ENCODE measurements at regions not wholly inside any gene's neighbourhood (a gene's known extent, or its start where the extent isn't known, plus 50 kb on each side); places are given as distances from the start of the nearest gene placed in this dataset.

- Histone ChIP-seq H3K4me1 (ENCODE audit: insufficient read depth) (no peaks in the 10 kb centered on the region), H3K4me3 (ENCODE audit: low read depth, low read length) (no peak overlapping the region), H3K27ac (ENCODE audit: low read depth) (no peak overlapping the region), H3K36me3 (ENCODE audit: insufficient read depth) (no peaks in the 10 kb centered on the region)
- WGBS, result 80% methylated on average over 3 of the region's 3 CpGs
- no peak for DNase-seq (ENCODE audit: extremely low spot score)
Measured at GRCh38 chr5:112634796-112635195, 102.9 kb upstream of the APC start.

- no peak for DNase-seq (ENCODE audit: extremely low spot score)
- Histone ChIP-seq H3K4me1 (ENCODE audit: insufficient read depth) (no peaks in the 10 kb centered on the region), H3K4me3 (ENCODE audit: low read depth, low read length) (no peak overlapping the region), H3K27ac (ENCODE audit: low read depth) (no peak overlapping the region), H3K36me3 (ENCODE audit: insufficient read depth) (no peaks in the 10 kb centered on the region)
- WGBS, result 89% methylated on average over 3 of the region's 3 CpGs
Measured at GRCh38 chr5:112635276-112635675, 102.4 kb upstream of the APC start.

- no peak overlapping the region for H3K4me3 ChIP-seq (ENCODE audit: low read depth, low read length)
- H3K27ac ChIP-seq (ENCODE audit: low read depth), result no peak overlapping the region
- no peaks in the 10 kb centered on the region for H3K4me1 ChIP-seq (ENCODE audit: insufficient read depth)
- 90% methylated on average over 1 of the region's 1 CpG for WGBS
- DNase-seq (ENCODE audit: extremely low spot score), result no peak
- H3K36me3 ChIP-seq (ENCODE audit: insufficient read depth), result no peaks in the 10 kb centered on the region
Measured at GRCh38 chr5:112635771-112636731, 101.6 kb upstream of the APC start.

- no peak overlapping the region for H3K27ac ChIP-seq (ENCODE audit: low read depth)
- WGBS, result 76% methylated on average over 2 of the region's 2 CpGs
- H3K4me3 ChIP-seq (ENCODE audit: low read depth, low read length), result no peak overlapping the region
- H3K4me1 ChIP-seq (ENCODE audit: insufficient read depth), result no peaks in the 10 kb centered on the region
- no peaks in the 10 kb centered on the region for H3K36me3 ChIP-seq (ENCODE audit: insufficient read depth)
- no peak for DNase-seq (ENCODE audit: extremely low spot score)
Measured at GRCh38 chr5:112636751-112637150, 100.9 kb upstream of the APC start.

GRCh38 chr5:112637343-112637742 lies 100.3 kb upstream of the APC start:
- H3K4me1 ChIP-seq (ENCODE audit: insufficient read depth), result no peaks in the 10 kb centered on the region
- no peak overlapping the region for H3K4me3 ChIP-seq (ENCODE audit: low read depth, low read length)

GRCh38 chr5:112640546-112640945 lies 97.1 kb upstream of the APC start:
- DNase-seq (ENCODE audit: extremely low spot score), result no peak
- Histone ChIP-seq H3K4me3 (ENCODE audit: low read depth, low read length) (no peak overlapping the region), H3K27ac (ENCODE audit: low read depth) (no peak overlapping the region), H3K36me3 (ENCODE audit: insufficient read depth) (no peaks in the 10 kb centered on the region), H3K4me1 (ENCODE audit: insufficient read depth) (no peaks in the 10 kb centered on the region)
- WGBS, result 81% methylated on average over 1 of the region's 1 CpG

More at GRCh38 chr5:112637343-112637742, 100.3 kb upstream of the APC start:
- no peak for DNase-seq (ENCODE audit: extremely low spot score)
- Histone ChIP-seq H3K36me3 (ENCODE audit: insufficient read depth) (no peaks in the 10 kb centered on the region), H3K27ac (ENCODE audit: low read depth) (no peak overlapping the region)

- H3K36me3 ChIP-seq (ENCODE audit: insufficient read depth), result no peaks in the 10 kb centered on the region
- no peak for DNase-seq (ENCODE audit: extremely low spot score)
- 82% methylated on average over 4 of the region's 4 CpGs for WGBS
- no peaks in the 10 kb centered on the region for H3K4me1 ChIP-seq (ENCODE audit: insufficient read depth)
- H3K27ac ChIP-seq (ENCODE audit: low read depth), result no peak overlapping the region
- no peak overlapping the region for H3K4me3 ChIP-seq (ENCODE audit: low read depth, low read length)
Measured at GRCh38 chr5:112641515-112642110, 96.1 kb upstream of the APC start.

- H3K4me1 ChIP-seq (ENCODE audit: insufficient read depth), result no peaks in the 10 kb centered on the region
- DNase-seq (ENCODE audit: extremely low spot score), result no peak
- H3K36me3 ChIP-seq (ENCODE audit: insufficient read depth), result no peaks in the 10 kb centered on the region
- no peak overlapping the region for H3K27ac ChIP-seq (ENCODE audit: low read depth)
- no peak overlapping the region for H3K4me3 ChIP-seq (ENCODE audit: low read depth, low read length)
Measured at GRCh38 chr5:112642885-112643284, 94.8 kb upstream of the APC start.

GRCh38 chr5:112643339-112643971 lies 94.2 kb upstream of the APC start:
- no peak for DNase-seq (ENCODE audit: extremely low spot score)
- Histone ChIP-seq H3K4me3 (ENCODE audit: low read depth, low read length) (no peak overlapping the region), H3K27ac (ENCODE audit: low read depth) (no peak overlapping the region), H3K36me3 (ENCODE audit: insufficient read depth) (no peaks in the 10 kb centered on the region), H3K4me1 (ENCODE audit: insufficient read depth) (no peaks in the 10 kb centered on the region)
- 36% methylated on average over 4 of the region's 4 CpGs for WGBS

- Histone ChIP-seq H3K36me3 (ENCODE audit: insufficient read depth) (no peaks in the 10 kb centered on the region), H3K4me3 (ENCODE audit: low read depth, low read length) (no peak overlapping the region), H3K4me1 (ENCODE audit: insufficient read depth) (no peaks in the 10 kb centered on the region), H3K27ac (ENCODE audit: low read depth) (no peak overlapping the region)
- 71% methylated on average over 4 of the region's 4 CpGs for WGBS
- no peak for DNase-seq (ENCODE audit: extremely low spot score)
Measured at GRCh38 chr5:112646139-112646936, 91.3 kb upstream of the APC start.

- WGBS, result 57% methylated on average over 1 of the region's 1 CpG
- no peak overlapping the region for H3K27ac ChIP-seq (ENCODE audit: low read depth)
Measured at GRCh38 chr5:112647428-112647827, 90.3 kb upstream of the APC start.

GRCh38 chr5:112648264-112648663 lies 89.4 kb upstream of the APC start:
- H3K27ac ChIP-seq (ENCODE audit: low read depth), result no peak overlapping the region
- 94% methylated on average over 1 of the region's 1 CpG for WGBS
- H3K4me3 ChIP-seq (ENCODE audit: low read depth, low read length), result no peak overlapping the region
- no peaks in the 10 kb centered on the region for H3K36me3 ChIP-seq (ENCODE audit: insufficient read depth)
- H3K4me1 ChIP-seq (ENCODE audit: insufficient read depth), result no peaks in the 10 kb centered on the region
- no peak for DNase-seq (ENCODE audit: extremely low spot score)

More at GRCh38 chr5:112647428-112647827, 90.3 kb upstream of the APC start:
- Histone ChIP-seq H3K4me3 (ENCODE audit: low read depth, low read length) (no peak overlapping the region), H3K4me1 (ENCODE audit: insufficient read depth) (no peaks in the 10 kb centered on the region), H3K36me3 (ENCODE audit: insufficient read depth) (no peaks in the 10 kb centered on the region)
- no peak for DNase-seq (ENCODE audit: extremely low spot score)

- no peak overlapping the region for H3K4me3 ChIP-seq (ENCODE audit: low read depth, low read length)
- no peak for DNase-seq (ENCODE audit: extremely low spot score)
- no peaks in the 10 kb centered on the region for H3K4me1 ChIP-seq (ENCODE audit: insufficient read depth)
- 82% methylated on average over 6 of the region's 6 CpGs for WGBS
- no peaks in the 10 kb centered on the region for H3K36me3 ChIP-seq (ENCODE audit: insufficient read depth)
- H3K27ac ChIP-seq (ENCODE audit: low read depth), result no peak overlapping the region
Measured at GRCh38 chr5:112649882-112650281, 87.8 kb upstream of the APC start.
